ENCODE measurements at regions not wholly inside any gene's neighbourhood (a gene's known extent, or its start where the extent isn't known, plus 50 kb on each side); places are given as distances from the start of the nearest gene placed in this dataset.

DNA sequence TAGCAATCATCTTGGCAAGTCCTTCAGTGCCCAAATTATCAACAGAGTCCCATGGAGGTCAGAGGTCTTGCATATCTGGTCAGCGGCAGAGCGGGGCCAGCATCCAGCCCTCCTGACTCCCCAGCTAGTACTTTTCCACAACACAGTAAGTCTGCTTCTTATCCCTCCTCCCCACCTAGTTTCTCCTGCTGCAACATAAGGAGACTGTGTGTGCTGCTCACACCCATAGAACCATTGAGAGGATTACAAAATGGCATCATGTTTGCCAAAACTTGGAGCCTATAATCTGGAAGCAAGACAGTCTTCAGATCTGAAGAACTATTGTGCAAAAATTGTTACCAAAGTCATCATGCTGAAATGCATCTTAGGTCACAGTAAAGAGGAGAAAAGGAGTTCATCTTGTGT lies 125.8 kb upstream of the ZNF366 start:
- Histone ChIP-seq H3K27me3 (no peaks in the 10 kb centered on the region), H3K27ac (replicated peaks in 1 of 4) (no peak overlapping the region), H3K4me3 (no peak overlapping the region), H3K36me3 (no peaks in the 10 kb centered on the region), H3K4me1 (peaks cover 0 to 14% (median 4%) of the 10 kb centered on the region in 4 donors), H3K9me3 (no peaks in the 10 kb centered on the region)
- intact Hi-C loops (cut with DNase I) = no loop called here
- TF ChIP-seq EP300 (IDR thresholded peaks at IDR 0.05) (no peak), POLR2AphosphoS5 (IDR thresholded peaks at IDR 0.05) (no peak), POLR2A (IDR thresholded peaks at IDR 0.05; ENCODE audit: low read depth) (no peak)
- TF ChIP-seq, protein P1, sequence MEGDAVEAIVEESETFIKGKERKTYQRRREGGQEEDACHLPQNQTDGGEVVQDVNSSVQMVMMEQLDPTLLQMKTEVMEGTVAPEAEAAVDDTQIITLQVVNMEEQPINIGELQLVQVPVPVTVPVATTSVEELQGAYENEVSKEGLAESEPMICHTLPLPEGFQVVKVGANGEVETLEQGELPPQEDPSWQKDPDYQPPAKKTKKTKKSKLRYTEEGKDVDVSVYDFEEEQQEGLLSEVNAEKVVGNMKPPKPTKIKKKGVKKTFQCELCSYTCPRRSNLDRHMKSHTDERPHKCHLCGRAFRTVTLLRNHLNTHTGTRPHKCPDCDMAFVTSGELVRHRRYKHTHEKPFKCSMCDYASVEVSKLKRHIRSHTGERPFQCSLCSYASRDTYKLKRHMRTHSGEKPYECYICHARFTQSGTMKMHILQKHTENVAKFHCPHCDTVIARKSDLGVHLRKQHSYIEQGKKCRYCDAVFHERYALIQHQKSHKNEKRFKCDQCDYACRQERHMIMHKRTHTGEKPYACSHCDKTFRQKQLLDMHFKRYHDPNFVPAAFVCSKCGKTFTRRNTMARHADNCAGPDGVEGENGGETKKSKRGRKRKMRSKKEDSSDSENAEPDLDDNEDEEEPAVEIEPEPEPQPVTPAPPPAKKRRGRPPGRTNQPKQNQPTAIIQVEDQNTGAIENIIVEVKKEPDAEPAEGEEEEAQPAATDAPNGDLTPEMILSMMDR (IDR thresholded peaks at IDR 0.05) = no peak
- WGBS = 97% methylated on average over 2 of the region's 2 CpGs
- DNase-seq (ENCODE audit: extremely low spot score) = no peak

DNA sequence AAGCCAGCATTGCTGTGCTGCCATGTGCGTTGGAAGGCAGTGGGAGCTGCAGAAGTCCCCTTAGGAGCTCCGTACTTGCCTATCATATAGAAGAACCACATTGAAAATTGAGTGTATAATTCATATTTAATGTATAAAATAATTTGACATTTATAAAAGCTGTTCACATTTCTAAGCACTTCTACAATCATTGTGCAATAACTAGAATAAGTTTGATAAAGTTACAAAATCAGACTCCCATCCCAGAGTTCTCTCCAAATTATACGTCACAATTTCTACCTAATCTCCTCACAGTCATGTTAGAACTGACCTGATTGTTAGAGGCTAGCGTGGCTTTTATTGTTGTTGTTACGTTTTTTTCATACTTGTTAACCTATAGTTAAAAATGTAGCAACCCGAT lies 123.5 kb upstream of the ZNF366 start:
- no peak overlapping the region for H3K4me3 ChIP-seq
- TF ChIP-seq, protein P1 (IDR thresholded peaks at IDR 0.05) = no peak
- no peaks in the 10 kb centered on the region for H3K27me3 ChIP-seq
- 93% methylated on average over 6 of the region's 6 CpGs for WGBS
- H3K4me1 ChIP-seq = peaks cover 0 to 14% (median 4%) of the 10 kb centered on the region in 4 donors
- intact Hi-C loops (cut with DNase I) = no loop called here
- no peak overlapping the region for H3K27ac ChIP-seq (replicated peaks in 1 of 4)
- DNase-seq (ENCODE audit: extremely low spot score) = no peak
- no peaks in the 10 kb centered on the region for H3K9me3 ChIP-seq
- no peaks in the 10 kb centered on the region for H3K36me3 ChIP-seq

DNA sequence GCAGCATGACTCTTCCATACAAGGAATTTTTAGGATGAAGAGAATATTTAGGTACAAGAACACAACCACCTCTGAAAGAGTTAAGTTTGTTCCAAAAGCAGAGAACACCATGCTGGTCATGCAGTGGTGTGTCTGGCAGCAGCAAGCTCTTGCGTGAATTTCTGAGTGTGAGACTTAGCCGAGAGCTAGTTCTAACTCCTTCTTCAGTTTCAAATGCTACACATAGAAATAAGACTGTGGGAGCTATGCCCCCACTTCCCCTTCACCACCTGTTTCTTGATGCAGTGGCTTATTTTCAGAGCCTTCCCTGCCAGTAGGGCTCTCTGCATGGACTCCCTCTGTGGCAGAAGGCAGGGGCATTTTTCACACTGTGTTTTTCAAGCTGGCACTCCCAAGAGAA lies 122.9 kb upstream of the ZNF366 start:
- intact Hi-C loops (cut with DNase I) = no loop called here

DNA sequence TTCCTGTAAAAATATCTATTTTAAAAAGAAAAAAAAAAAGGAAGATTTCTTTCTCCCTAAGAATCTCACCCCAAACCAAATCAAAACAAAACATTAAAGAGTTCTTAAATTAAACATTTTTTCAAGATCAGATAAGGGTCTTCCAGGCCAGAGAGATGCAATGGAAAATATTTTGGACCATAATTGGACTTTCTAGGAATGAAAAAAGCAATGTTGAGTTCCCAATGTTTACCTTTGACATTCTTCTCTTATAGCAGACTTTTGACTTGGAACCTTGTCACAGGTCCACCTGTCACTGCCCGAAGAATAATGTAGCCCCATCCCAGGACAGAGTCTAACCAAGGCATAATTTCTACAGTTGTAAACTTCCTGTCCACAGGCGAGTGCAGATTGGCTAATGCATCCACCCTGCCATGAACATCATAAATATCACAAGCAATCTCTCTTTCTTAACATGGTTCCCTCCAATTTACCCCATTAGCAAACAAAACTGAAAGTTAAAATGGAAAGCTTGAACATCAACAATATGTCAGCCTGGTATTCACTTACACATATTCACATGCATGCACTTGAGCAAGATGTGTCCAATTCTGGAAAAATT lies 121.7 kb upstream of the ZNF366 start:
- Histone ChIP-seq H3K4me1 (peaks cover 10 to 27% (median 15%) of the 10 kb centered on the region in 4 donors), H3K27ac (replicated peaks in 1 of 4) (no peak overlapping the region), H3K4me3 (no peak overlapping the region), H3K36me3 (no peaks in the 10 kb centered on the region), H3K9me3 (no peaks in the 10 kb centered on the region), H3K27me3 (no peaks in the 10 kb centered on the region)
- WGBS = 63% methylated on average over 2 of the region's 2 CpGs
- DNase-seq (ENCODE audit: extremely low spot score) = no peak
- no peak for TF ChIP-seq POLR2A (IDR thresholded peaks at IDR 0.05; ENCODE audit: low read depth)
- no peak for TF ChIP-seq EP300 (IDR thresholded peaks at IDR 0.05)
- TF ChIP-seq POLR2AphosphoS5 (IDR thresholded peaks at IDR 0.05) = no peak
- TF ChIP-seq, protein P1 (IDR thresholded peaks at IDR 0.05) = no peak
- intact Hi-C loops (cut with DNase I) = no loop called here

More for the DNA sequence above, 122.9 kb upstream of the ZNF366 start:
- 94% methylated on average over 2 of the region's 2 CpGs for whole genome bisulfite sequencing
- Histone ChIP-seq H3K27me3 (no peaks in the 10 kb centered on the region), H3K27ac (replicated peaks in 1 of 4) (no peak overlapping the region), H3K9me3 (no peaks in the 10 kb centered on the region), H3K36me3 (no peaks in the 10 kb centered on the region), H3K4me1 (peaks cover under 1 to 16% (median 6%) of the 10 kb centered on the region in 4 donors), H3K4me3 (no peak overlapping the region)
- no peak for DNase-seq (ENCODE audit: extremely low spot score)
- TF ChIP-seq, protein P1 (IDR thresholded peaks at IDR 0.05) = no peak
- TF ChIP-seq POLR2A (IDR thresholded peaks at IDR 0.05; ENCODE audit: low read depth) (no peak), POLR2AphosphoS5 (IDR thresholded peaks at IDR 0.05) (no peak), EP300 (IDR thresholded peaks at IDR 0.05) (no peak)

DNA sequence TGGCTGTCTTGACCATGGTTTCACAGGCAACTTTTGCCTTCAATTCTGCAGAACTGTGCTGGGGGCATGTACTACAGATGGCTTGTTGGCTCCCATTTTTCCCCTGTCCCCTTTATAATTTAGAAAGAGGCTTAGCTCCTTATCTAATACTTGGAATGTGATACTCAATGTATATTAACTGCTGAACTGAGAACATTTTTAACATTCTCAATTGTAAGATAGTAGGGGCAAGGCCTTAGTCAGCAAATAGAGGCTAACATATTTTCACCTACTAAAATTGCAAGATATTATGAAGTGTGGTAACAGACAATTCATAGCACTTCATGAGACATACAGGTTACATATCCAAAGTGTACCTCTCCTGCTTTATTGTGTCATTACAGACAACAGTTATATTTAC lies 118.1 kb upstream of the ZNF366 start:
- TF ChIP-seq EP300 (IDR thresholded peaks at IDR 0.05) = no peak
- no peak for TF ChIP-seq POLR2AphosphoS5 (IDR thresholded peaks at IDR 0.05)
- no peak for TF ChIP-seq POLR2A (IDR thresholded peaks at IDR 0.05; ENCODE audit: low read depth)
- TF ChIP-seq, protein P1 (IDR thresholded peaks at IDR 0.05) = no peak
- H3K36me3 ChIP-seq = no peaks in the 10 kb centered on the region
- no peak overlapping the region for H3K4me3 ChIP-seq
- H3K4me1 ChIP-seq = peaks cover 10 to 20% (median 13%) of the 10 kb centered on the region in 4 donors
- no peaks in the 10 kb centered on the region for H3K27me3 ChIP-seq
- no peaks in the 10 kb centered on the region for H3K9me3 ChIP-seq
- intact Hi-C loops (cut with DNase I) = no loop called here
- H3K27ac ChIP-seq (replicated peaks in 1 of 4) = no peak overlapping the region
- DNase-seq (ENCODE audit: extremely low spot score) = no peak

Measured in esophagus muscularis mucosa (tissue), 4 donors.